PC-9 (cell line): ENCODE measurements at regions not wholly inside any gene's neighbourhood (a gene's known extent, or its start where the extent isn't known, plus 50 kb on each side); places are given as distances from the start of the nearest gene placed in this dataset.

Experiments used
- BruUV-seq: library from RNA; stranded (reverse); fragments of 400-500 nt; replicated peaks from 2 replicates; lab custom pipeline; 2021; lab: Mats Ljungman, UMichigan
- CTCF ChIA-PET: fragments of 300-600 bp; sonication (Branson Sonifier 250); formaldehyde crosslinking; loops from one replicate; lab custom pipeline; 2022; ENCODE audit warnings: antibody characterized with exemption; lab: Charles Lee
- POLR2A ChIA-PET: fragments of 300-600 bp; sonication (Branson Sonifier 250); formaldehyde crosslinking; loops from one replicate; lab custom pipeline; 2022; ENCODE audit warnings: antibody characterized with exemption; ENCODE audit not compliant: unreplicated experiment; lab: Charles Lee
- DNase-seq, 2 experiments: peaks; one replicate each; pipeline versions ENCODE4 v3.0.0 to v3.0.0-alpha.2; 2015 to 2022; ENCODE audit warnings: mixed read lengths in 1 of 2
- H2AFZ ChIP-seq: fragments of 200-600 bp; sonication (generic); 2 replicates; pipeline ENCODE4 v1.8.1; 2017; ENCODE audit warnings: antibody characterized with exemption
- H3F3A ChIP-seq: fragments of 200-600 bp; sonication (generic); 2 replicates; pipeline ENCODE4 v1.8.1; 2017; ENCODE audit warnings: antibody characterized with exemption, mild to moderate bottlenecking, low read depth; ENCODE audit not compliant: insufficient read depth
- H3K27ac ChIP-seq: fragments of 200-600 bp; sonication (generic); 2 replicates; pipeline ENCODE4 v1.6.1; 2016; ENCODE audit warnings: mixed run types
- H3K27me3 ChIP-seq: fragments of 200-600 bp; sonication (generic); 2 replicates; pipeline ENCODE4 v1.6.1; 2016; ENCODE audit warnings: low read depth, mixed run types; ENCODE audit not compliant: insufficient read depth
- H3K36me3 ChIP-seq: fragments of 200-600 bp; sonication (generic); 2 replicates; pipeline ENCODE4 v1.6.1; 2016; ENCODE audit warnings: low read depth, mixed run types
- H3K4me1 ChIP-seq: fragments of 200-600 bp; sonication (generic); replicated peaks from 2 replicates; pipeline ENCODE4 v1.6.1; 2016; ENCODE audit warnings: mixed run types; ENCODE audit not compliant: insufficient read depth
- H3K4me2 ChIP-seq: fragments of 200-600 bp; sonication (generic); 2 replicates; pipeline ENCODE4 v1.6.1; 2017; ENCODE audit warnings: mixed run types
- H3K4me3 ChIP-seq: fragments of 200-600 bp; sonication (generic); 2 replicates; pipeline ENCODE4 v1.6.1; 2016; ENCODE audit warnings: mixed run types
- H3K79me2 ChIP-seq: fragments of 200-600 bp; sonication (generic); 2 replicates; pipeline ENCODE4 v1.6.1; 2017; ENCODE audit warnings: low read depth, mixed run types
- H3K9me2 ChIP-seq: fragments of 200-600 bp; sonication (generic); 2 replicates; pipeline ENCODE4 v1.8.1; 2017; ENCODE audit warnings: mild to moderate bottlenecking; ENCODE audit not compliant: insufficient read depth
- H3K9me3 ChIP-seq: fragments of 200-600 bp; sonication (generic); 2 replicates; pipeline ENCODE4 v1.8.1; 2016; ENCODE audit warnings: low read depth; ENCODE audit not compliant: insufficient read depth
- H4K20me1 ChIP-seq: fragments of 200-600 bp; sonication (generic); 2 replicates; pipeline ENCODE4 v1.8.1; 2017; ENCODE audit not compliant: insufficient read depth
- EZH2 ChIP-seq: fragments of 200-600 bp; sonication (generic); IDR thresholded peaks from 2 replicates; pipeline ENCODE4 v1.8.0; 2017; ENCODE audit warnings: antibody characterized with exemption, low read depth
- intact Hi-C: fragments of 100-400 bp; cut with micrococcal nuclease; formaldehyde crosslinking; loops from one replicate; pipeline ENCODE4 v1.10.0; 2022; ENCODE audit not compliant: unreplicated experiment
- TF ChIP-seq, protein P1 (sequence below): fragments of 200-600 bp; sonication (generic); conservative IDR thresholded peaks from 2 replicates; pipeline ENCODE4 v1.6.1; 2017; ENCODE audit warnings: mixed run types, antibody characterized with exemption, mild to moderate bottlenecking, moderate library complexity

GRCh38 chr7:109986701-109987100 lies 1104.2 kb upstream of the LRRN3 start:
- no peak overlapping the region for H3K4me3 ChIP-seq
- ChIA-PET CTCF (no interaction called here), POLR2A (no interaction called here)
- H3K27me3 ChIP-seq: no peaks in the 10 kb centered on the region
- no peaks in the 10 kb centered on the region; the same call in 1 of the 2 replicates for H3K9me2 ChIP-seq
- TF ChIP-seq EZH2: no peak
- TF ChIP-seq, protein P1, sequence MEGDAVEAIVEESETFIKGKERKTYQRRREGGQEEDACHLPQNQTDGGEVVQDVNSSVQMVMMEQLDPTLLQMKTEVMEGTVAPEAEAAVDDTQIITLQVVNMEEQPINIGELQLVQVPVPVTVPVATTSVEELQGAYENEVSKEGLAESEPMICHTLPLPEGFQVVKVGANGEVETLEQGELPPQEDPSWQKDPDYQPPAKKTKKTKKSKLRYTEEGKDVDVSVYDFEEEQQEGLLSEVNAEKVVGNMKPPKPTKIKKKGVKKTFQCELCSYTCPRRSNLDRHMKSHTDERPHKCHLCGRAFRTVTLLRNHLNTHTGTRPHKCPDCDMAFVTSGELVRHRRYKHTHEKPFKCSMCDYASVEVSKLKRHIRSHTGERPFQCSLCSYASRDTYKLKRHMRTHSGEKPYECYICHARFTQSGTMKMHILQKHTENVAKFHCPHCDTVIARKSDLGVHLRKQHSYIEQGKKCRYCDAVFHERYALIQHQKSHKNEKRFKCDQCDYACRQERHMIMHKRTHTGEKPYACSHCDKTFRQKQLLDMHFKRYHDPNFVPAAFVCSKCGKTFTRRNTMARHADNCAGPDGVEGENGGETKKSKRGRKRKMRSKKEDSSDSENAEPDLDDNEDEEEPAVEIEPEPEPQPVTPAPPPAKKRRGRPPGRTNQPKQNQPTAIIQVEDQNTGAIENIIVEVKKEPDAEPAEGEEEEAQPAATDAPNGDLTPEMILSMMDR: no peak
- H3K4me2 ChIP-seq: no peak overlapping the region
- H3K36me3 ChIP-seq: no peaks in the 10 kb centered on the region
- no peak overlapping the region for H3K27ac ChIP-seq
- H3K79me2 ChIP-seq: no peaks in the 10 kb centered on the region
- H2AFZ ChIP-seq: no peak overlapping the region; the same call in 1 of the 2 replicates
- BruUV-seq: no TSS peak
- H4K20me1 ChIP-seq: no peaks in the 10 kb centered on the region
- intact Hi-C loops: no loop called here
- H3K4me1 ChIP-seq: peaks cover 7% of the 10 kb centered on the region; the same call in 1 of the 2 replicates
- DNase-seq: no peak
- no peaks in the 10 kb centered on the region for H3F3A ChIP-seq
- H3K9me3 ChIP-seq: peaks cover 5% of the 10 kb centered on the region; the same call in 1 of the 2 replicates

DNA sequence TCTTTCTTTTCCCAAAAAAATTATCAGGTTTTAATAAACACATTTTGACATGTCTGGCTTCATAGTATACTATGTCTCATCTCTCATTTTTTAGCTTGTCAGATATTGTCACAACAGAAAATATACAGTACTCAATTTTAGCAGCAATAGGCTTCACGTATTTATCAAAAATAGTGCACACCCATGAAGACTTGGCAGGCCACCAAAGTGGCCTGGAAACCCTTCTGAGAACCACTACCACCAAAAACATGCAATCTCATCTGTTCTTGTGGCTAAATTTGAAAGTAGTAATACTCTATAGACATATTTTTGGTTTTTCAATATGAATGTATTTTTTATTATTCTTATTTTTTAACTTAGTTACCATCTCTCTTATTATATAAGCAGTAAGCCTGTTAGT lies 1094.5 kb upstream of the LRRN3 start:
- BruUV-seq: no TSS peak
- CTCF ChIA-PET: interaction anchor here (0.5 kb wide), 1 partner anchor 154 kb away, joined by 3 read pairs; no protein-coding TSS in a partner anchor
- TF ChIP-seq, protein P1: no peak
- no peak for TF ChIP-seq EZH2

DNA sequence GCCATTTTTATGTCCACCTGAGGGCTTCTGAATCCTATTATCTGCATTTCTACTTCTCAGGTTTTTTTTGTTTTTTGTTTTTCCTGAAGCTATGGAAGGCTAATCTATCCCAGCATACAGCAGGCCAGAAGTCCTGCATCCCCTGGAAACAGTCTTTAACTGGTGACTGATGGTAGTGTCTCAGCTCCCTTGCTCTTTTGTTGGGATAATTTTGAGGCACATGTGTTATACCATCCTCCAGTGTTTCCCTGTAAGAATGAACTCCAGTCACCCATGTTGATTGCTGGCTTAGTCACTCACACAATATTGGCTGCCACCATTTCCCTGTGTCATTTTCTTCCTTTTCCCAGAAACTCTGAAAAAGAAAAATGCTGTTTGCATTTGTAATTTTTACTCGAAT lies 1094.0 kb upstream of the LRRN3 start:
- no peak for DNase-seq
- H4K20me1 ChIP-seq: no peaks in the 10 kb centered on the region
- no peak overlapping the region for H3K4me2 ChIP-seq
- CTCF ChIA-PET: no interaction called here
- H3K79me2 ChIP-seq: no peaks in the 10 kb centered on the region
- no peaks in the 10 kb centered on the region for H3K9me3 ChIP-seq
- POLR2A ChIA-PET: no interaction called here
- no peak overlapping the region for H3K4me3 ChIP-seq
- no peaks in the 10 kb centered on the region for H3F3A ChIP-seq
- H3K27ac ChIP-seq: no peak overlapping the region
- H3K9me2 ChIP-seq: no peaks in the 10 kb centered on the region
- H3K36me3 ChIP-seq: no peaks in the 10 kb centered on the region
- H3K27me3 ChIP-seq: no peaks in the 10 kb centered on the region
- intact Hi-C loops: no loop called here
- H3K4me1 ChIP-seq: no peaks in the 10 kb centered on the region
- H2AFZ ChIP-seq: no peak overlapping the region; the same call in 1 of the 2 replicates
- TF ChIP-seq, protein P1: no peak
- TF ChIP-seq EZH2: no peak
- no TSS peak for BruUV-seq

More for the DNA sequence above, 1094.5 kb upstream of the LRRN3 start:
- intact Hi-C loops: no loop called here
- Histone ChIP-seq H3K4me2 (no peak overlapping the region), H3K27ac (no peak overlapping the region), H3K79me2 (no peaks in the 10 kb centered on the region), H3K27me3 (no peaks in the 10 kb centered on the region), H3K9me3 (no peaks in the 10 kb centered on the region), H3K9me2 (no peaks in the 10 kb centered on the region), H3K36me3 (no peaks in the 10 kb centered on the region), H2AFZ (no peak overlapping the region), H4K20me1 (no peaks in the 10 kb centered on the region), H3F3A (no peaks in the 10 kb centered on the region), H3K4me1 (no peaks in the 10 kb centered on the region), H3K4me3 (no peak overlapping the region)
- no peak for DNase-seq
- POLR2A ChIA-PET: no interaction called here
